ENCODE measurements at regions not wholly inside any gene's neighbourhood (a gene's known extent, or its start where the extent isn't known, plus 50 kb on each side); places are given as distances from the start of the nearest gene placed in this dataset.

DNA sequence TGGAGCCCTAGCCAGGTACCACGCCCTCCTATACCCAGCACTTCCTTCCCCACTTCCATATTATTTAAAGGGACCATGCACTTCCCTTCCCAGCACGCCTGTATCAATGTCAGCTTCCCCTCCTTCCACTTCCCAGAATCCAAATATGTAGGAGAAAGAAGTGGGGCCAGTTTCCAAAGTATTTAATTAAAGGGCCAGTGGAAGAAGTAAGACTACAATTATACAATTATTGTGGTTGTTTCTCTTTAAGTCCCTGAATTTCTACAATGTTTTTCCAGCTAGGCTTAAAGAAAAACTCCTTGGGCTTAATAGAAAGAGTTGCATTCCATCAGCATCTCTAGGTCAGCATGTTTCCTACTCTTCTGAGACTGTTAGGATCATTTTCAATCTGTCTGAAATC, 515.8 kb downstream of the PREX1 start:
- no peaks in the 10 kb centered on the region for H3K9me3 ChIP-seq
- no peak for ATAC-seq

DNA sequence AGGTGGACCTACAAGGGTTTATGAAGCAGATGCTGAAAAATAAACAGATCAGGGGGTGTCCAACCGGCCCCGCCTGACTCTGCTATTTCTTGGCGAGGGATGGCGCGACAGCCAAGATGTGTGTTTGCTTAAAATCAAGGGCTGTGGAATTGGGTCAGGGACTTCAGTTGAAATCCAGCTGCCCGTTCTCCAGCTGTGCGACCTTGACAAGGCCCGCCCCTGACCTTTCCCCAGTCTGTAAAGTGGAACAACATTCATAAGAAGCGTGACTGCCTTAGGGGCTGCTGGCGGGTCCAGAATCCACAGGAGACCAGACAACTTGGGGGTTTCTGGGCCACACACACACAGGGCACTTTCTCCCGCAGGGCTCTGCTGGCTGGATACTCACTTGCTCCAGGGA, 517.5 kb downstream of the PREX1 start:
- Histone ChIP-seq H3K4me1 (ENCODE audit: low read depth) (no peaks in the 10 kb centered on the region), H3K36me3 (ENCODE audit: low read depth) (no peaks in the 10 kb centered on the region), H3K4me3 (no peak overlapping the region), H3K9me3 (no peaks in the 10 kb centered on the region)
- peak in 1 of 3 donors; percentile 12 for DNase-seq
- intact Hi-C loops (cut with DNase I, micrococcal nuclease): no loop called here
- TF ChIP-seq, protein P1, sequence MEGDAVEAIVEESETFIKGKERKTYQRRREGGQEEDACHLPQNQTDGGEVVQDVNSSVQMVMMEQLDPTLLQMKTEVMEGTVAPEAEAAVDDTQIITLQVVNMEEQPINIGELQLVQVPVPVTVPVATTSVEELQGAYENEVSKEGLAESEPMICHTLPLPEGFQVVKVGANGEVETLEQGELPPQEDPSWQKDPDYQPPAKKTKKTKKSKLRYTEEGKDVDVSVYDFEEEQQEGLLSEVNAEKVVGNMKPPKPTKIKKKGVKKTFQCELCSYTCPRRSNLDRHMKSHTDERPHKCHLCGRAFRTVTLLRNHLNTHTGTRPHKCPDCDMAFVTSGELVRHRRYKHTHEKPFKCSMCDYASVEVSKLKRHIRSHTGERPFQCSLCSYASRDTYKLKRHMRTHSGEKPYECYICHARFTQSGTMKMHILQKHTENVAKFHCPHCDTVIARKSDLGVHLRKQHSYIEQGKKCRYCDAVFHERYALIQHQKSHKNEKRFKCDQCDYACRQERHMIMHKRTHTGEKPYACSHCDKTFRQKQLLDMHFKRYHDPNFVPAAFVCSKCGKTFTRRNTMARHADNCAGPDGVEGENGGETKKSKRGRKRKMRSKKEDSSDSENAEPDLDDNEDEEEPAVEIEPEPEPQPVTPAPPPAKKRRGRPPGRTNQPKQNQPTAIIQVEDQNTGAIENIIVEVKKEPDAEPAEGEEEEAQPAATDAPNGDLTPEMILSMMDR (IDR thresholded peaks at IDR 0.05): no peak
- no peak for ATAC-seq

More for the DNA sequence above, 515.8 kb downstream of the PREX1 start:
- intact Hi-C loops (cut with DNase I, micrococcal nuclease): no loop called here
- DNase-seq: no peak
- TF ChIP-seq, protein P1 (IDR thresholded peaks at IDR 0.05): no peak
- Histone ChIP-seq H3K4me3 (no peak overlapping the region), H3K36me3 (ENCODE audit: low read depth) (no peaks in the 10 kb centered on the region), H3K4me1 (ENCODE audit: low read depth) (no peaks in the 10 kb centered on the region)

DNA sequence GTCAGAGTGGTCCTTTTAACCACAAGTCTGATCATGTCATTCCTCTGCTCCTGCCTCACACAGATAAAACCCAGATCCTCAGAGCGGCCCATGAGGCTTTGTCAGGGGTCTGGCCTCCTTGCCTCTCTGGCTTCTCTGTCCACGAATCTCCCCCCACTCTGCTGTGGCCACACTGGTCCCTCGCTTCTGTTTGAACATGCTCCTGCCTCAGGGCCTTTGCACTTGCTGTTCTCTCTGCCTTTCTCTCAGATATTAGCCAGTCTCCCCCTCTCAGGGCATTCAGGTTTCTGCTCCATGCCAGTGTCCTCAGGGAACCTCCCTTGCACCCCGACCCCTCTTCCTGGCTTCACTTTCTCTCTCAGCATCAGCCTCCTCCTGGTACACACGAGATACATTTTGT, 518.5 kb downstream of the PREX1 start:
- intact Hi-C loops (cut with DNase I, micrococcal nuclease): no loop called here

DNA sequence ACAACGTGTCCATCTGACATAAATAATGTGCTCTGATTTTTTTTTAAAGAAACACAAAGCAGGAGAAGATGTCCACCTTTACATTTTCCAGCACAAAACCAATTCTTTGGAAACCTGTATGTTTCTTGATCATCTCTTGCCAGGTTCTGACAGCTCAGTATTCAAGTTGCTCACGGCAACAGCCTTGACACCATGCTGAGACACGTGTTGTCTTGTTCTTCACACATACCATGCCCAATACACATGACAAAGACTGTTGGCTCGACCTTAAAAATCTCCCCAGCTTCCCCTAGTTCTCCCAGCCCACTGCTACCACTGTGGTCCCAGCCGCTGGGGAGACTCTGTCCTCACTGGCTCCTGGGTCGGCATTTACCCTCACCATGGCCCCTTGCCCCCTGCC, 518.9 kb downstream of the PREX1 start:
- ATAC-seq: no peak
- no peak for DNase-seq
- intact Hi-C loops (cut with DNase I, micrococcal nuclease): no loop called here
- TF ChIP-seq, protein P1 (IDR thresholded peaks at IDR 0.05): no peak
- no peaks in the 10 kb centered on the region for H3K36me3 ChIP-seq (ENCODE audit: low read depth)
- H3K9me3 ChIP-seq: no peaks in the 10 kb centered on the region
- H3K4me3 ChIP-seq: no peak overlapping the region
- H3K4me1 ChIP-seq (ENCODE audit: low read depth): no peaks in the 10 kb centered on the region

More for the DNA sequence above, 518.5 kb downstream of the PREX1 start:
- TF ChIP-seq, protein P1 (IDR thresholded peaks at IDR 0.05): no peak
- H3K4me1 ChIP-seq (ENCODE audit: low read depth): no peaks in the 10 kb centered on the region
- no peaks in the 10 kb centered on the region for H3K36me3 ChIP-seq (ENCODE audit: low read depth)
- H3K4me3 ChIP-seq: no peak overlapping the region
- no peak for ATAC-seq
- H3K9me3 ChIP-seq: no peaks in the 10 kb centered on the region
- DNase-seq: no peak

DNA sequence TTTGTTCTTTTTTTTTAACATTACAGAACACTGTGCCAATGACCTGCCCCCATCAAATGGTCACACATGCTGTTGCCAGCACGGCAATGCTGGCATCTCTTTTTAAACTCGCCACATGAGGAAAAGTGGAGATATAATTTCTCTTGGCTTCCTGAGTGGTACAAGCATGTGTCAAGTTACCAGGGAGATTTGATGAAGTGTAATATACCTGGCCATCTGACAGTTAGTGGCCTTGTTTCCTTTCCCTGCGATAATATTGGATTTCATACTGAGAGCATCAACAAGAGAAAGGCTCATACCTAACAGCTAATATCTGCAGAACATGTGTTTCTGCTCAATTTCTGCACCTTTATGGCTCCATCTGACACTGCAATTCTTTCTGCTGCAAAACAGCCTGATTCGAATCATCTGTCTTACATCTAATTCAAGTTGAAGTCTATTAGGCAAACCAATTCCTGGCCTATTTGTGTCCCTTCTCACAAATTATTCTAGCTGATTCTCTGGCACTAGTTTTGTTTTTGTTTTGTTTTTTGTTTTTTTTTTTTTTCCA, 519.5 kb downstream of the PREX1 start:
- intact Hi-C loops (cut with DNase I, micrococcal nuclease): no loop called here
- Histone ChIP-seq H3K4me1 (ENCODE audit: low read depth) (no peaks in the 10 kb centered on the region), H3K9me3 (no peaks in the 10 kb centered on the region), H3K36me3 (ENCODE audit: low read depth) (no peaks in the 10 kb centered on the region), H3K4me3 (no peak overlapping the region)
- TF ChIP-seq, protein P1 (IDR thresholded peaks at IDR 0.05): no peak
- DNase-seq (no peak), ATAC-seq (no peak)

DNA sequence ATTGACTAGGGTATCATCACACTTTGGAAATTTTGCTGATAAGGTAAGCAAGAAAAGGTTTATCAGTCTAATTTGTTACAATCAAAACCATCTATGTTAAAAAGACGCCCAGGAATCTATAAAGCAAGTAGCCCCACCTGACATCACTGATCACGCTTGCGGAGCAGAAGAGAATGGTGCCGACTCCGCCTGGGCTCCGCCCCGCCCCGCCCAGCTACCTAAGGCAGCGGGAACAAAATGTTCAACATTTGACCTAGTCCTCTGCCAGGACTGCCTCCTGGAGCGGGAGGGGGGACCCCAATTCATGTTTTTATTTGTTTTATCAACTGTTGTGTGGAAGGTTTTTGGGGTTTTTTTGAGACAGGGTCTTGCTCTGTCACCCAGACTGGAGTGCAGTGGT, 520.5 kb downstream of the PREX1 start:
- intact Hi-C loops (cut with DNase I, micrococcal nuclease): no loop called here
- no peak overlapping the region for H3K4me3 ChIP-seq

More for the DNA sequence above, 520.5 kb downstream of the PREX1 start:
- Histone ChIP-seq H3K4me1 (ENCODE audit: low read depth) (no peaks in the 10 kb centered on the region), H3K9me3 (no peaks in the 10 kb centered on the region), H3K36me3 (ENCODE audit: low read depth) (no peaks in the 10 kb centered on the region)
- no peak for ATAC-seq
- TF ChIP-seq, protein P1 (IDR thresholded peaks at IDR 0.05): no peak
- no peak for DNase-seq
